IMR-90 (cell line): ENCODE measurements at regions not wholly inside any gene's neighbourhood (a gene's known extent, or its start where the extent isn't known, plus 50 kb on each side); places are given as distances from the start of the nearest gene placed in this dataset.

Experiments
- ATAC-seq: fragments of 200-7000 bp; cut with Tn5 transposase; 2 replicates; pipeline ENCODE4 v1.9.1; 2020; ENCODE audit warnings: low read depth, mild to moderate bottlenecking, moderate library complexity
- BruUV-seq: library from RNA; stranded (reverse); fragments of 400-500 nt; replicated peaks from 2 replicates; lab custom pipeline; 2021; lab: Mats Ljungman, UMichigan
- CTCF ChIA-PET: fragments of 300-600 bp; formaldehyde crosslinking; extraction: SDS; loops from one replicate; lab custom pipeline; 2021; ENCODE audit warnings: antibody characterized with exemption; lab: Yijun Ruan, JAX
- POLR2A ChIA-PET: fragments of 300-600 bp; sonication (Branson Sonifier 250); formaldehyde crosslinking; loops from one replicate; lab custom pipeline; 2022; ENCODE audit warnings: antibody characterized with exemption; ENCODE audit not compliant: unreplicated experiment; lab: Charles Lee
- DNase-seq: peaks from one replicate; pipeline ENCODE4 v3.0.0; 2013
- H2AFZ ChIP-seq: replicated peaks from 2 replicates; pipeline ENCODE3; 2013; ENCODE audit warnings: low read length, mild to moderate bottlenecking; ENCODE audit not compliant: poor library complexity
- H2AK5ac ChIP-seq: 2 replicates; pipeline ENCODE4 v1.6.1; 2013; ENCODE audit warnings: low read depth, low read length, inconsistent platforms
- H2AK9ac ChIP-seq: replicated peaks from 2 replicates; pipeline ENCODE3; 2013; ENCODE audit warnings: mild to moderate bottlenecking, low read depth, low read length, moderate library complexity; ENCODE audit not compliant: poor library complexity
- H2BK120ac ChIP-seq: 2 replicates; pipeline ENCODE4 v1.6.1; 2013; ENCODE audit warnings: low read depth, low read length, inconsistent platforms
- H2BK15ac ChIP-seq: 3 replicates; pipeline ENCODE4 v1.6.1; 2013; ENCODE audit warnings: low read depth, low read length, inconsistent platforms
- H2BK20ac ChIP-seq: 2 replicates; pipeline ENCODE4 v1.6.1; 2013; ENCODE audit warnings: low read depth, mild to moderate bottlenecking, inconsistent platforms, low read length, moderate library complexity
- H2BK5ac ChIP-seq: 2 replicates; pipeline ENCODE4 v1.6.1; 2013; ENCODE audit warnings: mild to moderate bottlenecking, low read depth, low read length, inconsistent platforms; ENCODE audit not compliant: poor library complexity, severe bottlenecking
- H3K14ac ChIP-seq: replicated peaks from 2 replicates; pipeline ENCODE4 v1.6.1; 2013; ENCODE audit warnings: low read depth, low read length, inconsistent platforms
- H3K18ac ChIP-seq: 2 replicates; pipeline ENCODE4 v1.6.1; 2013; ENCODE audit warnings: low read depth, low read length, control low read depth
- H3K23ac ChIP-seq: 2 replicates; pipeline ENCODE4 v1.6.1; 2013; ENCODE audit warnings: low read depth, low read length, inconsistent platforms
- H3K27ac ChIP-seq: 2 replicates; pipeline ENCODE4 v1.5.1; 2013; ENCODE audit warnings: mild to moderate bottlenecking, control low read depth, low read length; ENCODE audit not compliant: insufficient read depth
- H3K27me3 ChIP-seq: 2 replicates; pipeline ENCODE4 v1.6.1; 2013; ENCODE audit warnings: low read length; ENCODE audit not compliant: control insufficient read depth, insufficient read depth
- H3K36me3 ChIP-seq: 2 replicates; pipeline ENCODE4 v1.6.1; 2013; ENCODE audit warnings: low read length, mixed read lengths; ENCODE audit not compliant: control insufficient read depth, insufficient read depth
- H3K4ac ChIP-seq: 2 replicates; pipeline ENCODE4 v1.6.1; 2013; ENCODE audit warnings: low read depth, low read length, inconsistent platforms
- H3K4me1 ChIP-seq: 2 replicates; pipeline ENCODE4 v1.6.1; 2013; ENCODE audit warnings: low read length, mixed read lengths; ENCODE audit not compliant: control insufficient read depth, insufficient read depth
- H3K4me2 ChIP-seq: 2 replicates; pipeline ENCODE4 v1.6.1; 2013; ENCODE audit warnings: low read depth, mild to moderate bottlenecking, control low read depth, low read length, moderate library complexity
- H3K4me3 ChIP-seq: 2 replicates; pipeline ENCODE4 v1.5.1; 2013; ENCODE audit warnings: low read depth, mild to moderate bottlenecking, control low read depth, low read length, moderate library complexity; ENCODE audit not compliant: insufficient read depth
- H3K56ac ChIP-seq: 2 replicates; pipeline ENCODE4 v1.6.1; 2013; ENCODE audit warnings: low read length, inconsistent platforms; ENCODE audit not compliant: insufficient read depth; ENCODE audit errors: extremely low read depth
- H3K79me1 ChIP-seq, 2 experiments: 2 replicates each; pipeline ENCODE4 v1.6.1; 2013; ENCODE audit warnings: low read length in 2 of 2, inconsistent platforms in 1 of 2, low read depth in 1 of 2
- H3K9ac ChIP-seq: 2 replicates; pipeline ENCODE4 v1.6.1; 2013; ENCODE audit warnings: low read depth, low read length, control low read depth
- H3K9me1 ChIP-seq: 2 replicates; pipeline ENCODE4 v1.6.1; 2013; ENCODE audit warnings: low read length, inconsistent platforms; ENCODE audit not compliant: insufficient read depth
- H3K9me3 ChIP-seq: 2 replicates; pipeline ENCODE4 v1.6.1; 2013; ENCODE audit warnings: low read length; ENCODE audit not compliant: control insufficient read depth, insufficient read depth
- H4K20me1 ChIP-seq: 2 replicates; pipeline ENCODE4 v1.6.1; 2013; ENCODE audit warnings: low read length, inconsistent platforms; ENCODE audit not compliant: insufficient read depth
- H4K5ac ChIP-seq: 2 replicates; pipeline ENCODE4 v1.6.1; 2013; ENCODE audit warnings: mild to moderate bottlenecking, low read depth, low read length, control low read depth
- H4K8ac ChIP-seq, 2 experiments: 2 replicates each; pipeline ENCODE4 v1.6.1; 2013; ENCODE audit warnings: low read depth in 2 of 2, low read length in 2 of 2, control low read depth in 1 of 2, inconsistent platforms in 1 of 2
- H4K91ac ChIP-seq: 2 replicates; pipeline ENCODE4 v1.6.1; 2013; ENCODE audit warnings: low read depth, low read length, inconsistent platforms; ENCODE audit not compliant: insufficient read depth
- CEBPB ChIP-seq: IDR thresholded peaks from 2 replicates; pipeline ENCODE4 v1.6.1; 2012; ENCODE audit warnings: low read depth, low read length, improper control_type of control experiment
- CHD1 ChIP-seq: IDR thresholded peaks from 2 replicates; pipeline ENCODE4 v1.6.1; 2012; ENCODE audit warnings: low read depth, low read length, improper control_type of control experiment
- CTCF ChIP-seq: conservative IDR thresholded peaks from 2 replicates; pipeline ENCODE4 v1.5.1; 2012; ENCODE audit warnings: mild to moderate bottlenecking, low read depth, low read length, improper control_type of control experiment
- ELK1 ChIP-seq: fragments of 150-350 bp; IDR thresholded peaks from 2 replicates; pipeline ENCODE4 v1.6.1; 2016; ENCODE audit warnings: low read depth, mild to moderate bottlenecking, low read length, moderate library complexity, borderline replicate concordance
- MAFK ChIP-seq: IDR thresholded peaks from 2 replicates; pipeline ENCODE4 v1.6.1; 2012; ENCODE audit warnings: low read depth, low read length, improper control_type of control experiment
- MAZ ChIP-seq: IDR thresholded peaks from 2 replicates; pipeline ENCODE4 v1.6.1; 2012; ENCODE audit warnings: low read depth, mild to moderate bottlenecking, low read length, improper control_type of control experiment, moderate library complexity, borderline replicate concordance
- MXI1 ChIP-seq: IDR thresholded peaks from 2 replicates; pipeline ENCODE4 v1.6.1; 2012; ENCODE audit warnings: low read depth, mild to moderate bottlenecking, low read length, moderate library complexity, borderline replicate concordance
- RCOR1 ChIP-seq: IDR thresholded peaks from 2 replicates; pipeline ENCODE4 v1.6.1; 2012; ENCODE audit warnings: mild to moderate bottlenecking, low read length, improper control_type of control experiment; ENCODE audit not compliant: insufficient replicate concordance
- WGBS, 2 experiments: methylation state at CpG; one replicate each; pipeline versions ENCODE4 v1.1.5 to v1.1.7; 2013; ENCODE audit warnings: missing lambda C conversion rate in 2 of 2; ENCODE audit not compliant: insufficient read length in 1 of 2; ENCODE audit errors: extremely low coverage in 2 of 2; 5-methylcytosine and 5-hydroxymethylcytosine counted together
- dilution Hi-C: fragments of 300-500 bp; cut with HindIII; formaldehyde crosslinking; loops from one replicate; pipeline ENCODE4 v1.14.3; 2018; ENCODE audit warnings: low sequenced_read_pairs; ENCODE audit not compliant: unreplicated experiment
- in situ Hi-C: fragments of 300-500 bp; cut with MboI; formaldehyde crosslinking; loops from 3 replicates; pipeline ENCODE4 v1.14.3; 2019; ENCODE audit warnings: low sequenced_read_pairs, inconsistent platforms, mixed read lengths
- intact Hi-C: fragments of 100-400 bp; cut with micrococcal nuclease; formaldehyde crosslinking; loops from 2 replicates; pipeline ENCODE4 v1.10.0; 2022

- no peak overlapping the region for H3K56ac ChIP-seq
- H4K5ac ChIP-seq, result no peak overlapping the region
- no peak for ATAC-seq
- ChIA-PET CTCF (no interaction called here), POLR2A (no interaction called here)
- intact Hi-C loops, result no loop called here
- H3K9me3 ChIP-seq, result peaks cover 3% of the 10 kb centered on the region; the same call in 1 of the 2 replicates
- no peak overlapping the region for H3K14ac ChIP-seq
- BruUV-seq, result no TSS peak
- no peak overlapping the region for H3K23ac ChIP-seq
- no peaks in the 10 kb centered on the region for H3K9me1 ChIP-seq
- H3K4me1 ChIP-seq, result no peaks in the 10 kb centered on the region
- no peak overlapping the region for H2BK5ac ChIP-seq
- H2BK15ac ChIP-seq, result no peak overlapping the region
- no peaks in the 10 kb centered on the region for H4K20me1 ChIP-seq
- H3K18ac ChIP-seq, result no peak overlapping the region
- H3K79me1 ChIP-seq, result no peaks in the 10 kb centered on the region
- no peak overlapping the region for H3K9ac ChIP-seq
- TF ChIP-seq CTCF (no peak), MXI1 (no peak), CHD1 (no peak), CEBPB (no peak), MAFK (no peak), ELK1 (no peak), RCOR1 (no peak), MAZ (no peak)
- H4K91ac ChIP-seq, result no peak overlapping the region
- no peak overlapping the region for H3K4ac ChIP-seq
- dilution Hi-C loops, result no loop called here
- no peak overlapping the region for H2AFZ ChIP-seq
- no peak for DNase-seq
- H2BK20ac ChIP-seq, result no peak overlapping the region
- H3K36me3 ChIP-seq, result no peaks in the 10 kb centered on the region
- no peak overlapping the region for H3K4me3 ChIP-seq
- WGBS, 2 experiments, result no CpG with 5 or more reads among the region's 8 CpGs
- no peaks in the 10 kb centered on the region for H3K27me3 ChIP-seq
- no peak overlapping the region for H2AK9ac ChIP-seq
- H3K27ac ChIP-seq, result no peak overlapping the region
- no peak overlapping the region for H4K8ac ChIP-seq
- no peak overlapping the region for H2AK5ac ChIP-seq
- H3K4me2 ChIP-seq, result no peak overlapping the region
- no peak overlapping the region for H2BK120ac ChIP-seq
- in situ Hi-C loops, result no loop called here
These were observed 863.4 kb upstream of the SOX11 start for GRCh38 chr2:4828682-4829374.
